DOHH2 (cell line): ENCODE measurements at regions not wholly inside any gene's neighbourhood (a gene's known extent, or its start where the extent isn't known, plus 50 kb on each side); places are given as distances from the start of the nearest gene placed in this dataset.

ENCODE experiments used
- H3F3A ChIP-seq: fragments of 200-600 bp; sonication (generic), shearing (Covaris generic); 2 replicates; pipeline ENCODE4 v1.6.0; 2016; ENCODE audit warnings: antibody characterized with exemption, mild to moderate bottlenecking; ENCODE audit not compliant: control insufficient read depth, insufficient read depth
- H3K27ac ChIP-seq: fragments of 200-600 bp; sonication (generic); 2 replicates; pipeline ENCODE4 v1.5.1; 2014; ENCODE audit warnings: low read depth, mild to moderate bottlenecking, low read length, moderate library complexity
- H3K27me3 ChIP-seq: fragments of 200-600 bp; sonication (generic); 2 replicates; pipeline ENCODE4 v1.6.1; 2014; ENCODE audit warnings: mild to moderate bottlenecking, low read length, mixed read lengths; ENCODE audit not compliant: control insufficient read depth
- H3K36me3 ChIP-seq: fragments of 200-600 bp; sonication (generic); 2 replicates; pipeline ENCODE4 v1.6.1; 2014; ENCODE audit warnings: mild to moderate bottlenecking, low read length, moderate library complexity, mixed read lengths; ENCODE audit not compliant: control insufficient read depth
- H3K4me1 ChIP-seq: fragments of 200-600 bp; sonication (generic); 2 replicates; pipeline ENCODE4 v1.6.1; 2014; ENCODE audit warnings: mild to moderate bottlenecking, low read length, mixed read lengths; ENCODE audit not compliant: control insufficient read depth
- H3K4me2 ChIP-seq: fragments of 200-600 bp; sonication (generic); 2 replicates; pipeline ENCODE4 v1.6.0; 2014; ENCODE audit warnings: mild to moderate bottlenecking, low read length, moderate library complexity
- H3K4me3 ChIP-seq: fragments of 200-600 bp; sonication (generic); 2 replicates; pipeline ENCODE4 v1.5.1; 2014; ENCODE audit warnings: mild to moderate bottlenecking, low read length, mixed read lengths
- H3K79me2 ChIP-seq: fragments of 200-600 bp; sonication (generic); 2 replicates; pipeline ENCODE4 v1.6.1; 2014; ENCODE audit warnings: mild to moderate bottlenecking, low read length, mixed read lengths; ENCODE audit not compliant: control insufficient read depth
- H3K9me2 ChIP-seq: fragments of 200-600 bp; sonication (generic); replicated peaks from 2 replicates; pipeline ENCODE4 v1.6.1; 2014; ENCODE audit warnings: mild to moderate bottlenecking, low read length, mixed read lengths; ENCODE audit not compliant: control insufficient read depth
- H3K9me3 ChIP-seq: fragments of 200-600 bp; sonication (generic); 2 replicates; pipeline ENCODE4 v1.6.1; 2014; ENCODE audit warnings: antibody characterized with exemption, low read length, mixed read lengths; ENCODE audit not compliant: control insufficient read depth, insufficient read depth
- H4K20me1 ChIP-seq: fragments of 200-600 bp; sonication (generic); 2 replicates; pipeline ENCODE4 v1.6.0; 2014; ENCODE audit warnings: low read depth, mild to moderate bottlenecking, antibody characterized with exemption, low read length, moderate library complexity; ENCODE audit not compliant: control insufficient read depth, insufficient read depth
- CTCF ChIP-seq: fragments of 200-600 bp; sonication (generic); IDR thresholded peaks from one replicate; pipeline ENCODE4 v1.5.1; 2014; ENCODE audit warnings: antibody characterized with exemption, mild to moderate bottlenecking, low read depth, low read length; ENCODE audit not compliant: poor library complexity, severe bottlenecking
- EZH2phosphoT487 ChIP-seq: fragments of 200-600 bp; sonication (generic); IDR thresholded peaks from 2 replicates; pipeline ENCODE4 v1.6.1; 2017; ENCODE audit warnings: borderline replicate concordance, mild to moderate bottlenecking, antibody characterized with exemption, low read length, moderate library complexity, mixed read lengths

GRCh38 chr14:40796168-40796567, 810.5 kb upstream of the LRFN5 start:
- Histone ChIP-seq H3K4me3 (no peak overlapping the region), H3K4me2 (no peak overlapping the region), H3K9me2 (no peaks in the 10 kb centered on the region), H3K4me1 (no peaks in the 10 kb centered on the region), H3K36me3 (no peaks in the 10 kb centered on the region), H3K79me2 (no peaks in the 10 kb centered on the region), H3F3A (no peaks in the 10 kb centered on the region), H3K27me3 (no peaks in the 10 kb centered on the region), H3K27ac (no peak overlapping the region), H3K9me3 (no peaks in the 10 kb centered on the region), H4K20me1 (no peaks in the 10 kb centered on the region)
- TF ChIP-seq CTCF (no peak), EZH2phosphoT487 (no peak)

DNA sequence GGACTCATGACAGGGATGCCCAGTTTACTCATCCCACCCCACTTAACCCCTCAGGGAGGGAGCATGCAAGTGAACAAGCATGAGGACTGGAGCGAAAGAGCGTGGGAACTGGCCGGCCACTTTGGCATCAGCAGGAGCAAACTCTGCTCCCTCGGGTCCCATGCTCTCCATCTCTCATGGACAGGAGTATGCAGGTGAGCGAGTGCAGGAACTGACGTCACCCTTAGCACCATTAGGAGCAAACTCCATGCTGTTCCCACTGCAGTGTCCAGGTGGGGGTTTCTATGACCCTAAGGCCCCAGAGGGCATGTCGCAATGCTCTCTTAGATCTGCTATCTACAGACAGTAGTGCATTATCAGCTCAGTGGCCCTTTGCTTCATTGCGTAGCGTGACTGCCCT, 821.8 kb upstream of the LRFN5 start:
- Histone ChIP-seq H3K36me3 (no peaks in the 10 kb centered on the region), H3K4me1 (no peaks in the 10 kb centered on the region), H3F3A (no peaks in the 10 kb centered on the region), H3K79me2 (no peaks in the 10 kb centered on the region), H3K9me2 (no peaks in the 10 kb centered on the region), H3K27me3 (no peaks in the 10 kb centered on the region), H3K4me3 (no peak overlapping the region), H4K20me1 (no peaks in the 10 kb centered on the region), H3K9me3 (no peaks in the 10 kb centered on the region), H3K4me2 (no peak overlapping the region), H3K27ac (no peak overlapping the region)
- TF ChIP-seq CTCF (no peak), EZH2phosphoT487 (no peak)

DNA sequence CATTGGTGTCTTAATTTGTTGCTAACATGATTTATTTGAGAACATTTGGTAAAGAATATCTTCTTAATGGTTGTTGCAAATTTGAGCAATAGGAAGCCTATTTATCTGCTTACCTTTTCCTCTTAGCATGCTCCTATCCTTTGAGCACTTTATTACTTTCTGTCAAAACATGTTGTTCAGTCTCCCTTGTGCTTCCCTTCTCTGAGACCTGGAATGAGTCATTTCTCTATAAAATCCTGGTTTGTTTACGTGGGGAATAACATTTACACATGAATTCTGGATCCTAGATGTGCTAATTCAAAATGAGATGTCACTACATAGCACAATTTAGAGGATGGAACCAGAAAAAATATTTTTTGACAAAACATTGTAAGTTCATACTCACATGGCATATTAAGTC, 844.0 kb upstream of the LRFN5 start:
- no peak overlapping the region for H3K4me3 ChIP-seq
- TF ChIP-seq EZH2phosphoT487, result no peak
- no peak for TF ChIP-seq CTCF
- H3K27ac ChIP-seq, result no peak overlapping the region
- H3K36me3 ChIP-seq, result no peaks in the 10 kb centered on the region
- H3K79me2 ChIP-seq, result no peaks in the 10 kb centered on the region
- no peaks in the 10 kb centered on the region for H4K20me1 ChIP-seq
- no peaks in the 10 kb centered on the region for H3K9me2 ChIP-seq
- no peaks in the 10 kb centered on the region for H3F3A ChIP-seq
- no peak overlapping the region for H3K4me2 ChIP-seq
- H3K27me3 ChIP-seq, result no peaks in the 10 kb centered on the region
- no peaks in the 10 kb centered on the region for H3K4me1 ChIP-seq
- H3K9me3 ChIP-seq, result no peaks in the 10 kb centered on the region

DNA sequence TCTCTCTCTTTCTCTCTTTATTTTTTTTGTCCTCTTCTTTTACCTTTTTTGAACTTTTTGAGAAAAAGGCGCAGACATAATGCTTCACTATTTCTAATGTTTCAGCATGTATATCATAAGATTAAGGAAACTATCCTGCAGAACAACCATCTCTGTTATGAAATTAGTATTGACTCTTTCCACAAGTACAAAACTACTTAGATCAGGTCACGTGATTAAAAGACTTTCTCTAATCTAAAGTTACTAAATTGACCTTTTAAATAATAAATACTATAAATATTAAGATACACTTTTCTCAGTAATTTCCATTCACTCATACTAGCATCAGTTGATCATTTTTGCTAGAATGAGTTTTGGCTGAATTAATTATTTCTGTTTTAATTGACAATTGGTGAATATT, 844.5 kb upstream of the LRFN5 start:
- H3K27ac ChIP-seq, result no peak overlapping the region
- H3K79me2 ChIP-seq, result no peaks in the 10 kb centered on the region
- H3K4me2 ChIP-seq, result no peak overlapping the region
- H3K9me3 ChIP-seq, result no peaks in the 10 kb centered on the region
- no peaks in the 10 kb centered on the region for H3K9me2 ChIP-seq
- H3K36me3 ChIP-seq, result no peaks in the 10 kb centered on the region
- no peaks in the 10 kb centered on the region for H3K4me1 ChIP-seq
- TF ChIP-seq EZH2phosphoT487, result no peak
- TF ChIP-seq CTCF, result no peak
- H3K4me3 ChIP-seq, result no peak overlapping the region
- no peaks in the 10 kb centered on the region for H4K20me1 ChIP-seq
- H3F3A ChIP-seq, result no peaks in the 10 kb centered on the region
- H3K27me3 ChIP-seq, result no peaks in the 10 kb centered on the region
